Gastroesophageal sphincter (tissue), 3 donors: ENCODE measurements at regions not wholly inside any gene's neighbourhood (a gene's known extent, or its start where the extent isn't known, plus 50 kb on each side); places are given as distances from the start of the nearest gene placed in this dataset.

Source experiments
- CTCF ChIP-seq, 4 experiments: fragments of 200-600 bp in 2 of 4; fragments of 450-650 bp in 2 of 4; sonication (generic) in 1 of 4; IDR thresholded peaks; one replicate each; pipeline ENCODE4 v1.5.1; 2017 to 2019; ENCODE audit warnings: antibody characterized with exemption in 4 of 4, mild to moderate bottlenecking in 2 of 4, moderate library complexity in 2 of 4
- EP300 ChIP-seq: sonication (generic); formaldehyde crosslinking; IDR thresholded peaks from one replicate; pipeline ENCODE4 v1.6.1; 2017; ENCODE audit warnings: antibody characterized with exemption, mild to moderate bottlenecking
- POLR2A ChIP-seq, 2 donors: fragments of 450-650 bp; IDR thresholded peaks; one replicate each; pipeline ENCODE4 v1.6.1; 2017; ENCODE audit warnings: antibody characterized with exemption in 2 of 2, mild to moderate bottlenecking in 2 of 2, moderate library complexity in 1 of 2
- POLR2AphosphoS5 ChIP-seq: sonication (generic); formaldehyde crosslinking; IDR thresholded peaks from one replicate; pipeline ENCODE4 v1.6.1; 2017; ENCODE audit warnings: antibody characterized with exemption

- TF ChIP-seq CTCF (IDR thresholded peaks at IDR 0.05) (no peak), POLR2AphosphoS5 (no peak), EP300 (no peak), POLR2A (IDR thresholded peaks at IDR 0.05) (no peak)
Measured at GRCh38 chr2:81706856-81707255, 1402.3 kb upstream of the LRRTM1 start.
